BLaER1 (cell line): ENCODE measurements at regions not wholly inside any gene's neighbourhood (a gene's known extent, or its start where the extent isn't known, plus 50 kb on each side); places are given as distances from the start of the nearest gene placed in this dataset.

Source experiments
- H3K27ac ChIP-seq: shearing (Covaris generic); formaldehyde crosslinking; 2 replicates; pipeline ENCODE4 v1.8.1; 2022
- H3K27me3 ChIP-seq: shearing (Covaris generic); formaldehyde crosslinking; 2 replicates; pipeline ENCODE4 v1.8.1; 2022
- H3K36me3 ChIP-seq: shearing (Covaris generic); formaldehyde crosslinking; 2 replicates; pipeline ENCODE4 v1.8.1; 2022
- H3K4me1 ChIP-seq: shearing (Covaris generic); formaldehyde crosslinking; 2 replicates; pipeline ENCODE4 v1.8.1; 2022
- H3K4me2 ChIP-seq: shearing (Covaris generic); formaldehyde crosslinking; 2 replicates; pipeline ENCODE4 v1.8.1; 2022
- H3K4me3 ChIP-seq: shearing (Covaris generic); formaldehyde crosslinking; 2 replicates; pipeline ENCODE4 v1.8.1; 2022
- H3K9ac ChIP-seq: shearing (Covaris generic); formaldehyde crosslinking; 2 replicates; pipeline ENCODE4 v1.8.1; 2022
- H3K9me3 ChIP-seq: shearing (Covaris generic); formaldehyde crosslinking; 2 replicates; pipeline ENCODE4 v1.8.1; 2022
- H4K20me1 ChIP-seq: shearing (Covaris generic); formaldehyde crosslinking; 2 replicates; pipeline ENCODE4 v1.8.1; 2022
- Cebpa-rat ChIP-seq: shearing (Covaris generic); IDR thresholded peaks from 2 replicates; pipeline ENCODE4 v1.8.1; 2022

DNA sequence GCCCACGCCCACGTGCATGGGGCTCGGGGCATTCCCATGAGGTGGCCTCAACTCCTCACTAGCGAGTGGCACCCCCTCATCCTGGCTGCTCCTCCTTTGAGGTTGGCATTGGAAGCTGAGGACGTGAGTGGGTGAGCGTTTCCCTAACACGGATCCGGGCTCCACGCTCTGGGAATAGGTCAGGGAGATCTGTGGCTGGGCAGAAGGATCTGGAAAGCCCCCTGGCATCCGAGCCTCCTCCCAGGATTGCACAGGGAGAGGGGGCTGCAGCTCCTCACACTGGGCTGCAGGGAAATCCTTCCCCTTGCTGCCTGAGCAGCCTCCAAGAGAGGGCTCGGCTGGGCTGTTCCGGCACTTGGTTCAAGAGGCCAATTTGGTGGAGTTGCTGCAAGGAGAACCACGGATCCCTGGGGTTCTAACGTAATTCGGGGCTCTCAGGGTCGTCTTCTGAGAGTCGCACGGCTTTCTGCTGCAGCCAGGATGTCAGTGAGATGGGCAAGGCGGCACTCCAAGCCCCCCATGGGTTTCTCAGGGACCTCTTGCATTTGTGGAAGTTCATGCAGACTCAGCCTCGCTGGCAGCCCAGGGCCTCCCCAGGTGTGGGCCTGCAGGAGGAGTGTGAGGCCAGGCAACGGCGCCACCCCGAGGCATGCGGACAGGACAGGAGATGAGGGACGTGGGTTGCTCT is 1119.0 kb downstream of the BRD1 start:
- H3K27ac ChIP-seq: no peak overlapping the region
- no peaks in the 10 kb centered on the region; the same call in 1 of the 2 replicates for H3K36me3 ChIP-seq
- H3K4me3 ChIP-seq: no peak overlapping the region
- H3K4me2 ChIP-seq: no peak overlapping the region
- no peak for TF ChIP-seq Cebpa-rat
- peaks cover 63% of the 10 kb centered on the region; the same call in 1 of the 2 replicates for H4K20me1 ChIP-seq
- no peak overlapping the region for H3K9ac ChIP-seq
- peaks cover 4% of the 10 kb centered on the region; the same call in 1 of the 2 replicates for H3K4me1 ChIP-seq
- no peaks in the 10 kb centered on the region for H3K9me3 ChIP-seq
- H3K27me3 ChIP-seq: no peaks in the 10 kb centered on the region

- Histone ChIP-seq H3K4me3 (no peak overlapping the region), H3K4me1 (peaks cover 11% of the 10 kb centered on the region), H3K36me3 (no peaks in the 10 kb centered on the region), H3K9ac (no peak overlapping the region), H4K20me1 (peaks cover 65% of the 10 kb centered on the region; the same call in 1 of the 2 replicates), H3K27me3 (no peaks in the 10 kb centered on the region), H3K27ac (no peak overlapping the region), H3K9me3 (no peaks in the 10 kb centered on the region), H3K4me2 (no peak overlapping the region)
- TF ChIP-seq Cebpa-rat: no peak
Observed at GRCh38 chr22:48707763-48708557, 1119.7 kb downstream of the BRD1 start.

- Histone ChIP-seq H3K36me3 (no peaks in the 10 kb centered on the region), H3K4me2 (no peak overlapping the region), H3K27ac (no peak overlapping the region), H3K9me3 (no peaks in the 10 kb centered on the region), H3K4me1 (peaks cover 19% of the 10 kb centered on the region), H4K20me1 (peaks cover 62% of the 10 kb centered on the region; the same call in 1 of the 2 replicates), H3K9ac (no peak overlapping the region), H3K4me3 (no peak overlapping the region), H3K27me3 (no peaks in the 10 kb centered on the region)
- TF ChIP-seq Cebpa-rat: no peak
Observed at GRCh38 chr22:48706934-48707762, 1120.5 kb downstream of the BRD1 start.

DNA sequence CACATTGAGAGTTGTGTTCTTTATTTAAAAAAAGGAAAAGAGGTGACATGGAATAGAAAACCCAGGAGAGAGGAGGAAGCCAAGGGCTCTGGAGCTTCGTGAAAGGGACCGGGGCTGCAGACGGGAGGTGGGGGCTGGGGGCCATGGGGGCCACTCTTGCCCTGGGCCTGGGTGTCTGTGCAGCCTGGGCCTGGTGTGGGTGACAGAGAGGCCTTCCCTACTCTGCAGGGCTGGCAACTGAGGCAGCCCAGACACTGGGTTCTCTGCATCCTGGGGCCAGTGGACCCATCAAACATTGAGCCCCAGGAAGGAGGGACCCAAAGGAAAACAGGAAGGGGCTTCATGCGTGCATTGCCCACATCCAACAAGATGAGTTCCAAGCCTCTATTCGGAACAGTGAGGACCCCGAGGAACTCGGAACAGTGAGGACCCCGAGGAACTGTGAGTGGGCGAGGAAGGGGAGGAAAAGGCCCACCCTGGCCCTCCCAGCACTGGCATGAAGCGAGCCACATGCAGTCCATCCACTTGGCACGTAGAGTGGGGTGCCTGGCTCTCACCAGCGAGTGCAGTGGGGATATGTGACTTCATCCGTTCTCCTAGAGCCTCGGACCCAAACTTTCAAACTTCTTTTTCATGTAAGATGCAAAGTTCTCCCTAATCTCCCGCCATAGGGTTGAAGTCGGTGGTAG is 1121.6 kb downstream of the BRD1 start:
- Histone ChIP-seq H4K20me1 (peaks cover 63% of the 10 kb centered on the region; the same call in 1 of the 2 replicates), H3K36me3 (no peaks in the 10 kb centered on the region), H3K9me3 (no peaks in the 10 kb centered on the region), H3K27me3 (no peaks in the 10 kb centered on the region), H3K4me3 (no peak overlapping the region), H3K9ac (no peak overlapping the region), H3K4me1 (peaks cover 30% of the 10 kb centered on the region), H3K4me2 (no peak overlapping the region), H3K27ac (no peak overlapping the region)
- TF ChIP-seq Cebpa-rat: no peak

GRCh38 chr22:48705159-48705916 is 1122.3 kb downstream of the BRD1 start:
- no peak overlapping the region for H3K4me3 ChIP-seq
- H3K9ac ChIP-seq: no peak overlapping the region

GRCh38 chr22:48704335-48704734 is 1123.3 kb downstream of the BRD1 start:
- Histone ChIP-seq H3K27ac (no peak overlapping the region), H3K4me2 (no peak overlapping the region), H3K4me1 (peaks cover 46% of the 10 kb centered on the region), H3K36me3 (no peaks in the 10 kb centered on the region), H4K20me1 (peaks cover 56% of the 10 kb centered on the region; the same call in 1 of the 2 replicates), H3K27me3 (no peaks in the 10 kb centered on the region), H3K9me3 (no peaks in the 10 kb centered on the region), H3K4me3 (no peak overlapping the region), H3K9ac (no peak overlapping the region)
- no peak for TF ChIP-seq Cebpa-rat

More at GRCh38 chr22:48705159-48705916, 1122.3 kb downstream of the BRD1 start:
- H3K4me2 ChIP-seq: no peak overlapping the region
- peaks cover 37% of the 10 kb centered on the region for H3K4me1 ChIP-seq
- peaks cover 64% of the 10 kb centered on the region; the same call in 1 of the 2 replicates for H4K20me1 ChIP-seq
- no peaks in the 10 kb centered on the region for H3K27me3 ChIP-seq
- no peaks in the 10 kb centered on the region for H3K36me3 ChIP-seq
- TF ChIP-seq Cebpa-rat: no peak
- no peaks in the 10 kb centered on the region for H3K9me3 ChIP-seq
- no peak overlapping the region for H3K27ac ChIP-seq

- H4K20me1 ChIP-seq: peaks cover 47% of the 10 kb centered on the region; the same call in 1 of the 2 replicates
- H3K27me3 ChIP-seq: no peaks in the 10 kb centered on the region
- H3K9me3 ChIP-seq: no peaks in the 10 kb centered on the region
- H3K4me1 ChIP-seq: peaks cover 46% of the 10 kb centered on the region
- TF ChIP-seq Cebpa-rat: no peak
- peak overlapping the region; percentile 52; the same call in 1 of the 2 replicates for H3K27ac ChIP-seq
- H3K4me3 ChIP-seq: no peak overlapping the region
- no peaks in the 10 kb centered on the region for H3K36me3 ChIP-seq
- H3K4me2 ChIP-seq: peak overlapping the region; percentile 73
- no peak overlapping the region for H3K9ac ChIP-seq
Observed at GRCh38 chr22:48703265-48703941, 1124.3 kb downstream of the BRD1 start.

GRCh38 chr22:48702573-48703264 is 1125.0 kb downstream of the BRD1 start:
- Histone ChIP-seq H3K4me2 (peak overlapping the region; percentile 73), H3K9me3 (no peaks in the 10 kb centered on the region), H3K4me3 (no peak overlapping the region), H3K4me1 (peaks cover 46% of the 10 kb centered on the region), H4K20me1 (peaks cover 40% of the 10 kb centered on the region; the same call in 1 of the 2 replicates), H3K27me3 (no peaks in the 10 kb centered on the region), H3K36me3 (no peaks in the 10 kb centered on the region), H3K27ac (peak overlapping the region; percentile 52), H3K9ac (peak overlapping the region; percentile 34; the same call in 1 of the 2 replicates)
- peak; percentile 96 for TF ChIP-seq Cebpa-rat
